Lung (tissue), 11 donors: ENCODE measurements at regions not wholly inside any gene's neighbourhood (a gene's known extent, or its start where the extent isn't known, plus 50 kb on each side); places are given as distances from the start of the nearest gene placed in this dataset.

Source experiments
- ATAC-seq: fragments of 200-7000 bp; cut with Tn5 transposase; one replicate; pipeline ENCODE4 v1.9.1; 2020; ENCODE audit warnings: moderate number of reproducible peaks; ENCODE audit not compliant: insufficient read depth, low FRiP score
- DNase-seq, 3 donors: peaks; one replicate each; pipeline ENCODE4 v3.0.0-alpha.2; 2013 to 2017
- H3K27ac ChIP-seq, 2 donors: one replicate each; pipeline ENCODE4 v1.5.1; 2013; ENCODE audit warnings: mild to moderate bottlenecking in 2 of 2, moderate library complexity in 2 of 2, control low read depth in 1 of 2, inconsistent platforms in 1 of 2, low read depth in 1 of 2, low read length in 1 of 2
- H3K27me3 ChIP-seq, 3 donors: one replicate each; pipeline ENCODE4 v1.5.1; 2013; ENCODE audit warnings: low read length in 2 of 3; ENCODE audit not compliant: control insufficient read depth in 3 of 3, insufficient read depth in 3 of 3
- H3K36me3 ChIP-seq, 4 donors: one replicate each; pipeline ENCODE4 v1.5.1; 2013; ENCODE audit warnings: low read length in 4 of 4, mild to moderate bottlenecking in 1 of 4, moderate library complexity in 1 of 4; ENCODE audit not compliant: control insufficient read depth in 4 of 4, insufficient read depth in 4 of 4
- H3K4me1 ChIP-seq, 5 donors: one replicate each; pipeline ENCODE4 v1.5.1; 2013; ENCODE audit warnings: low read length in 5 of 5, mild to moderate bottlenecking in 2 of 5, moderate library complexity in 1 of 5; ENCODE audit not compliant: control insufficient read depth in 5 of 5, insufficient read depth in 5 of 5
- H3K4me3 ChIP-seq: one replicate; pipeline ENCODE4 v1.5.1; 2013; ENCODE audit warnings: mild to moderate bottlenecking, control low read depth, moderate library complexity
- H3K9ac ChIP-seq, 2 donors: one replicate each; pipeline ENCODE4 v1.5.1; 2013; ENCODE audit warnings: low read length in 2 of 2, control low read depth in 1 of 2; ENCODE audit not compliant: insufficient read depth in 1 of 2
- H3K9me3 ChIP-seq, 4 donors: one replicate each; pipeline ENCODE4 v1.5.1; 2013; ENCODE audit warnings: low read length in 3 of 4, mild to moderate bottlenecking in 1 of 4, moderate library complexity in 1 of 4; ENCODE audit not compliant: control insufficient read depth in 4 of 4, insufficient read depth in 3 of 4
- WGBS, 2 donors: extraction: QIAGEN DNeasy Blood & Tissue Kit; methylation state at CpG; one replicate each; pipeline ENCODE4 v1.1.7; 2013; 5-methylcytosine and 5-hydroxymethylcytosine counted together
- TF ChIP-seq, protein P1 (sequence below): IDR thresholded peaks from 2 replicates; pipeline ENCODE4 v1.5.1; 2012; ENCODE audit warnings: mild to moderate bottlenecking; ENCODE audit errors: control extremely low read depth, extremely low read depth
- donor health status: control.
- donor health status: control.
- donor health status: Bipolar disorder and iron deficiency.
- donor health status: healthy.
- donor health status: DM: yes; HTN: yes; CAD: no.

DNA sequence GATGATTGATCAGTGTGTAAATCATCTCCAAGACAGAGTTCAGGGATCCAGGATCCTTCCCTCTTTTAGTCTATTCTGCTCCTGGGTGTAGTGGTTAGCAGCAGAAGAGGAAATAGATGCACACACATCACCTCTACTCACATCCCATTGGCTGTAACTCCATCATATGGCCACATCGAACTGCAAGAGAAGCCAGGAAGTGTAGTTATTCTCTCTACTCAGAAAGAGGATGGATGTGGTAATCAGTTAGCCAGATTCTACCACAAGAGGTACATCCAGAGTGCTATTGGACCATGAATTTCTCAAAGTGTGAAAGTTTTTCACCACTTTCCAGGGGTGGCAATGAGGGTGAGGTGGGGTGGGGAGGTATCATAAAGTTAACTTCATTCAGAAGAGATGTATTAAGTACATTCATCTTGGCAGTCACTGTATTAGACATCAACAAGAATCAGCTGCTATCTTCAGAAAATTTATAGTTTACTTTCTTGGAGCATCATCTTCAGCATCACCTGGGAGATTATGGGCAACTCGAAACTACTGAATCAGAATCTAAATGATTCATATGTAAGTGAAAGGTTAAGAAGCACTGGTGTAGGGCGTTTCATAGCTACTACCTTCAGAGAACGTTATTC is 60.6 kb upstream of the GAP43 start:
- TF ChIP-seq, protein P1, sequence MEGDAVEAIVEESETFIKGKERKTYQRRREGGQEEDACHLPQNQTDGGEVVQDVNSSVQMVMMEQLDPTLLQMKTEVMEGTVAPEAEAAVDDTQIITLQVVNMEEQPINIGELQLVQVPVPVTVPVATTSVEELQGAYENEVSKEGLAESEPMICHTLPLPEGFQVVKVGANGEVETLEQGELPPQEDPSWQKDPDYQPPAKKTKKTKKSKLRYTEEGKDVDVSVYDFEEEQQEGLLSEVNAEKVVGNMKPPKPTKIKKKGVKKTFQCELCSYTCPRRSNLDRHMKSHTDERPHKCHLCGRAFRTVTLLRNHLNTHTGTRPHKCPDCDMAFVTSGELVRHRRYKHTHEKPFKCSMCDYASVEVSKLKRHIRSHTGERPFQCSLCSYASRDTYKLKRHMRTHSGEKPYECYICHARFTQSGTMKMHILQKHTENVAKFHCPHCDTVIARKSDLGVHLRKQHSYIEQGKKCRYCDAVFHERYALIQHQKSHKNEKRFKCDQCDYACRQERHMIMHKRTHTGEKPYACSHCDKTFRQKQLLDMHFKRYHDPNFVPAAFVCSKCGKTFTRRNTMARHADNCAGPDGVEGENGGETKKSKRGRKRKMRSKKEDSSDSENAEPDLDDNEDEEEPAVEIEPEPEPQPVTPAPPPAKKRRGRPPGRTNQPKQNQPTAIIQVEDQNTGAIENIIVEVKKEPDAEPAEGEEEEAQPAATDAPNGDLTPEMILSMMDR = no peak
- no peak for ATAC-seq

DNA sequence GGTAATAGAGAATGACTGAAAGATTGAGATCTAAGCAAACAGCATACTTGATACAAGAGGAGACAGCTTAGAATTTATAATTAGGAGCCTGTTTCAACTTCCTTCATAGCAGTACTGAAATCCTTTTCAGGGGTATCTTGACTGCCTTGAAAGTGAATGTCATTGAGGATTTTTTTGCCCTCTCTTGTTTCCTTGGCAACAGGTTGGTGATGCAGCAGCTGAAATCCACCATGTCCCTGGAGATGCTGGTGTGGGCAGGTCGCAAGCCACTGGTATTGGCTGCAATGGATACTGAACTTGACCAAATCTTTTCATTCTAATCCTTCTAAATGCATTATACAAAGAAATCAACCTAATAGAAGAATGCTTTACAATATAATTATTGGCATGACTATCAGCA is 59.3 kb upstream of the GAP43 start:
- ATAC-seq (no peak), DNase-seq (no peak)
- TF ChIP-seq, protein P1 = no peak
- Histone ChIP-seq H3K27me3 (no peaks in the 10 kb centered on the region), H3K36me3 (no peaks in the 10 kb centered on the region), H3K9me3 (no peaks in the 10 kb centered on the region), H3K4me3 (no peak overlapping the region), H3K4me1 (peaks cover 0 to 1% (median 0%) of the 10 kb centered on the region in 5 donors), H3K9ac (no peak overlapping the region), H3K27ac (no peak overlapping the region)
- WGBS, 2 donors = 83 to 96% methylated on average over 1 of the region's 1 CpG

More for the DNA sequence above, 60.6 kb upstream of the GAP43 start:
- Histone ChIP-seq H3K27ac (no peak overlapping the region), H3K27me3 (no peaks in the 10 kb centered on the region), H3K4me3 (no peak overlapping the region), H3K9me3 (no peaks in the 10 kb centered on the region), H3K36me3 (no peaks in the 10 kb centered on the region), H3K9ac (no peak overlapping the region), H3K4me1 (peaks cover 0 to 1% (median 0%) of the 10 kb centered on the region in 5 donors)
- DNase-seq = no peak
- WGBS, 2 donors = 82% methylated on average over 4 of the region's 4 CpGs

DNA sequence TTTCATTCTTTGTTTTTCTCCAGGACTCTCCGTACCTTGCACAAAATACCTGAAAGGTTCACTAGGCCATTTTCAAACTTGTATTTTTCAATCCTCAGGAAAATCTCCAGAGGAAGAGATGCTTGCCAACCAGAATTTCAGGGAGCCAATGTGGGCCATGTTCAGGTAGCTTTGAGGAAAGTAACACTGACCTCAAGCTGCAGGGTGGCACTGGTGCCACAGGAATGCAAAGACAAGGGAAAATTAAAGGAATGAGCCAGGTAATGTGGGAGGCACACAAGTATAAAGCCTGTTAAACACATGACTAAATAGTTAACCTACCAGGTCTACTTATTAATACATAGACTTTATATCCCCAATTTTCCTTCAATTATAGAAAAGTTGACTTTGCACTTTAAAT is 51.9 kb upstream of the GAP43 start:
- Histone ChIP-seq H3K4me3 (no peak overlapping the region), H3K9ac (no peak overlapping the region), H3K27me3 (no peaks in the 10 kb centered on the region), H3K9me3 (no peaks in the 10 kb centered on the region), H3K27ac (no peak overlapping the region), H3K4me1 (no peaks in the 10 kb centered on the region), H3K36me3 (no peaks in the 10 kb centered on the region)
- ATAC-seq = no peak
- TF ChIP-seq, protein P1 = no peak
- WGBS, 2 donors = 82 to 92% methylated on average over 1 of the region's 1 CpG
- no peak for DNase-seq
